ENCODE measurements at regions not wholly inside any gene's neighbourhood (a gene's known extent, or its start where the extent isn't known, plus 50 kb on each side); places are given as distances from the start of the nearest gene placed in this dataset.

DNA sequence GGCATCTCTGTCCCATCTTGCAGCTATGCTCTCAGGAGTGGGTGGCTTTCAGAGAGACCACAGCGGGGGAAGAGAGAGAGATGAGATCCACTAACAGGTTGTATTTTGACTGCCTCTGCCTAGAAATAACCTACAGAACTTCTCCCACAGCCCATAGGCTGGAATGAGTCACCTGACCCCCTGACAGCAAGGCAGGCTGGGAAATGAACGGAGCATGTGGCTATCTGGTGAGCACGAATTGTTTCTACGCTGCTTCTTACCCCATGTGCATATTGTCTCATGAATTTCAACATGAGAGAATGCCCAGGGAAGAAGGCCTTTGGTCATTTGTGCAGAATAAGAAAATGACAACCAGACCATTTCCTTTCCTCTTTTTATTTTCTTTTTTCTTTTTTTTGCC lies 151.3 kb downstream of the SNX10 start:
- TF ChIP-seq, protein P1, sequence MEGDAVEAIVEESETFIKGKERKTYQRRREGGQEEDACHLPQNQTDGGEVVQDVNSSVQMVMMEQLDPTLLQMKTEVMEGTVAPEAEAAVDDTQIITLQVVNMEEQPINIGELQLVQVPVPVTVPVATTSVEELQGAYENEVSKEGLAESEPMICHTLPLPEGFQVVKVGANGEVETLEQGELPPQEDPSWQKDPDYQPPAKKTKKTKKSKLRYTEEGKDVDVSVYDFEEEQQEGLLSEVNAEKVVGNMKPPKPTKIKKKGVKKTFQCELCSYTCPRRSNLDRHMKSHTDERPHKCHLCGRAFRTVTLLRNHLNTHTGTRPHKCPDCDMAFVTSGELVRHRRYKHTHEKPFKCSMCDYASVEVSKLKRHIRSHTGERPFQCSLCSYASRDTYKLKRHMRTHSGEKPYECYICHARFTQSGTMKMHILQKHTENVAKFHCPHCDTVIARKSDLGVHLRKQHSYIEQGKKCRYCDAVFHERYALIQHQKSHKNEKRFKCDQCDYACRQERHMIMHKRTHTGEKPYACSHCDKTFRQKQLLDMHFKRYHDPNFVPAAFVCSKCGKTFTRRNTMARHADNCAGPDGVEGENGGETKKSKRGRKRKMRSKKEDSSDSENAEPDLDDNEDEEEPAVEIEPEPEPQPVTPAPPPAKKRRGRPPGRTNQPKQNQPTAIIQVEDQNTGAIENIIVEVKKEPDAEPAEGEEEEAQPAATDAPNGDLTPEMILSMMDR (IDR thresholded peaks at IDR 0.05): no peak
- TF ChIP-seq EZH2phosphoT487 (IDR thresholded peaks at IDR 0.05; ENCODE audit: borderline replicate concordance, low read depth): no peak
- TF ChIP-seq YY1 (IDR thresholded peaks at IDR 0.05; ENCODE audit: low read depth): no peak
- no peak for TF ChIP-seq TAF1 (IDR thresholded peaks at IDR 0.05; ENCODE audit: borderline replicate concordance, low read depth, low read length)
- TF ChIP-seq MXI1 (IDR thresholded peaks at IDR 0.05; ENCODE audit: low read depth, low read length): no peak
- TF ChIP-seq EP300 (IDR thresholded peaks at IDR 0.05; ENCODE audit: borderline replicate concordance in 1 of 2, low read depth in 1 of 2, low read length in 1 of 2): no peak
- TF ChIP-seq, protein P2, sequence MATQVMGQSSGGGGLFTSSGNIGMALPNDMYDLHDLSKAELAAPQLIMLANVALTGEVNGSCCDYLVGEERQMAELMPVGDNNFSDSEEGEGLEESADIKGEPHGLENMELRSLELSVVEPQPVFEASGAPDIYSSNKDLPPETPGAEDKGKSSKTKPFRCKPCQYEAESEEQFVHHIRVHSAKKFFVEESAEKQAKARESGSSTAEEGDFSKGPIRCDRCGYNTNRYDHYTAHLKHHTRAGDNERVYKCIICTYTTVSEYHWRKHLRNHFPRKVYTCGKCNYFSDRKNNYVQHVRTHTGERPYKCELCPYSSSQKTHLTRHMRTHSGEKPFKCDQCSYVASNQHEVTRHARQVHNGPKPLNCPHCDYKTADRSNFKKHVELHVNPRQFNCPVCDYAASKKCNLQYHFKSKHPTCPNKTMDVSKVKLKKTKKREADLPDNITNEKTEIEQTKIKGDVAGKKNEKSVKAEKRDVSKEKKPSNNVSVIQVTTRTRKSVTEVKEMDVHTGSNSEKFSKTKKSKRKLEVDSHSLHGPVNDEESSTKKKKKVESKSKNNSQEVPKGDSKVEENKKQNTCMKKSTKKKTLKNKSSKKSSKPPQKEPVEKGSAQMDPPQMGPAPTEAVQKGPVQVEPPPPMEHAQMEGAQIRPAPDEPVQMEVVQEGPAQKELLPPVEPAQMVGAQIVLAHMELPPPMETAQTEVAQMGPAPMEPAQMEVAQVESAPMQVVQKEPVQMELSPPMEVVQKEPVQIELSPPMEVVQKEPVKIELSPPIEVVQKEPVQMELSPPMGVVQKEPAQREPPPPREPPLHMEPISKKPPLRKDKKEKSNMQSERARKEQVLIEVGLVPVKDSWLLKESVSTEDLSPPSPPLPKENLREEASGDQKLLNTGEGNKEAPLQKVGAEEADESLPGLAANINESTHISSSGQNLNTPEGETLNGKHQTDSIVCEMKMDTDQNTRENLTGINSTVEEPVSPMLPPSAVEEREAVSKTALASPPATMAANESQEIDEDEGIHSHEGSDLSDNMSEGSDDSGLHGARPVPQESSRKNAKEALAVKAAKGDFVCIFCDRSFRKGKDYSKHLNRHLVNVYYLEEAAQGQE (IDR thresholded peaks at IDR 0.05; ENCODE audit: low read depth, low read length): no peak
- TF ChIP-seq TEAD4 (IDR thresholded peaks at IDR 0.05; ENCODE audit: borderline replicate concordance, insufficient read depth): no peak

All from SK-N-SH (cell line).